SK-N-SH (cell line): ENCODE measurements at regions not wholly inside any gene's neighbourhood (a gene's known extent, or its start where the extent isn't known, plus 50 kb on each side); places are given as distances from the start of the nearest gene placed in this dataset.

Source experiments
- CTCF ChIA-PET: fragments of 300-600, 350-600 bp; formaldehyde crosslinking; extraction: SDS; loops from one replicate; lab custom pipeline; 2021; lab: Yijun Ruan, JAX
- POLR2A ChIA-PET: fragments of 350-600 bp; sonication (Branson Sonifier 250); formaldehyde crosslinking; extraction: SDS; loops from one replicate; lab custom pipeline; 2020; ENCODE audit warnings: antibody characterized with exemption, inconsistent platforms; lab: Yijun Ruan, JAX
- DNase-seq: peaks from one replicate; pipeline ENCODE4 v3.0.0; 2012
- H2AFZ ChIP-seq: fragments of 200-600 bp; sonication (generic); 2 replicates; pipeline ENCODE4 v1.8.1; 2016; ENCODE audit warnings: antibody characterized with exemption, mild to moderate bottlenecking, low read depth
- H3F3A ChIP-seq: fragments of 200-600 bp; sonication (generic); replicated peaks from 2 replicates; pipeline ENCODE3; 2016; ENCODE audit warnings: antibody characterized with exemption, mild to moderate bottlenecking; ENCODE audit not compliant: insufficient read depth
- H3K27ac ChIP-seq, 2 experiments: fragments of 200-500 bp in 1 of 2; fragments of 200-600 bp in 1 of 2; sonication (Bioruptor generic) in 1 of 2; sonication (generic), shearing (Covaris generic) in 1 of 2; 2 replicates each; pipeline versions ENCODE4 v1.5.1 to v1.6.1; 2014 to 2016; ENCODE audit warnings: low read depth in 2 of 2, inconsistent platforms in 1 of 2, low read length in 1 of 2, mild to moderate bottlenecking in 1 of 2, mixed read lengths in 1 of 2
- H3K27me3 ChIP-seq: fragments of 200-600 bp; sonication (generic), shearing (Covaris generic); 2 replicates; pipeline ENCODE4 v1.6.1; 2016; ENCODE audit warnings: mixed run types; ENCODE audit not compliant: insufficient read depth
- H3K36me3 ChIP-seq, 2 experiments: fragments of 200-500 bp in 1 of 2; fragments of 200-600 bp in 1 of 2; sonication (Bioruptor generic) in 1 of 2; sonication (generic) in 1 of 2; replicated peaks in 1 of 2; 2 replicates each; pipeline versions ENCODE3 to v1.5.1; 2014 to 2016; ENCODE audit warnings: low read length in 1 of 2, mild to moderate bottlenecking in 1 of 2; ENCODE audit not compliant: insufficient read depth in 2 of 2, control insufficient read depth in 1 of 2
- H3K4me1 ChIP-seq, 2 experiments: fragments of 200-500 bp in 1 of 2; fragments of 200-600 bp in 1 of 2; sonication (Bioruptor generic) in 1 of 2; sonication (generic), shearing (Covaris generic) in 1 of 2; 2 replicates each; pipeline versions ENCODE4 v1.5.1 to v1.6.1; 2014 to 2016; ENCODE audit warnings: low read depth in 1 of 2, low read length in 1 of 2, mixed run types in 1 of 2; ENCODE audit not compliant: insufficient read depth in 2 of 2, control insufficient read depth in 1 of 2
- H3K4me2 ChIP-seq: fragments of 200-600 bp; sonication (generic), shearing (Covaris generic); 2 replicates; pipeline ENCODE4 v1.6.1; 2017; ENCODE audit warnings: mixed run types
- H3K4me3 ChIP-seq, 2 experiments: fragments of 200-500 bp in 1 of 2; fragments of 200-600 bp in 1 of 2; sonication (Bioruptor generic) in 1 of 2; sonication (generic), shearing (Covaris generic) in 1 of 2; 2 replicates each; pipeline versions ENCODE4 v1.5.1 to v1.8.1; 2014 to 2016; ENCODE audit warnings: low read depth in 2 of 2, inconsistent platforms in 1 of 2, low read length in 1 of 2, mild to moderate bottlenecking in 1 of 2, mixed read lengths in 1 of 2, moderate library complexity in 1 of 2
- H3K79me2 ChIP-seq: fragments of 200-600 bp; sonication (generic); 2 replicates; pipeline ENCODE4 v1.8.1; 2017; ENCODE audit warnings: mild to moderate bottlenecking; ENCODE audit not compliant: insufficient read depth
- H3K9ac ChIP-seq: fragments of 200-600 bp; sonication (generic); 2 replicates; pipeline ENCODE4 v1.6.1; 2017; ENCODE audit warnings: mixed run types
- H3K9me2 ChIP-seq: fragments of 200-600 bp; sonication (generic); 2 replicates; pipeline ENCODE4 v1.6.1; 2017; ENCODE audit warnings: mixed run types
- H3K9me3 ChIP-seq: fragments of 200-600 bp; sonication (generic); 2 replicates; pipeline ENCODE4 v1.6.1; 2017; ENCODE audit warnings: mixed run types, mild to moderate bottlenecking, moderate library complexity
- H4K20me1 ChIP-seq: fragments of 200-600 bp; sonication (generic); 2 replicates; pipeline ENCODE4 v1.6.1; 2017; ENCODE audit warnings: mild to moderate bottlenecking, mixed run types; ENCODE audit not compliant: insufficient read depth
- EZH2phosphoT487 ChIP-seq: fragments of 200-600 bp; sonication (generic); IDR thresholded peaks from 2 replicates; pipeline ENCODE4 v1.6.1; 2017; ENCODE audit warnings: low read depth, mixed run types, mild to moderate bottlenecking, antibody characterized with exemption, moderate library complexity, borderline replicate concordance
- FOSL2 ChIP-seq: IDR thresholded peaks from 2 replicates; pipeline ENCODE4 v1.4.0; 2012; ENCODE audit warnings: low read depth, mild to moderate bottlenecking, moderate library complexity, borderline replicate concordance
- GATA2 ChIP-seq: sonication (generic); formaldehyde crosslinking; IDR thresholded peaks from 2 replicates; pipeline ENCODE4 v1.5.0; 2020; ENCODE audit warnings: mild to moderate bottlenecking, missing genetic modification reagents
- JUND ChIP-seq: IDR thresholded peaks from 2 replicates; pipeline ENCODE4 v1.4.0; 2012
- MEF2A ChIP-seq: IDR thresholded peaks from 2 replicates; pipeline ENCODE4 v1.4.0; 2012; ENCODE audit warnings: low read depth, borderline replicate concordance
- MXI1 ChIP-seq: IDR thresholded peaks from 2 replicates; pipeline ENCODE4 v1.6.1; 2012; ENCODE audit warnings: mild to moderate bottlenecking, low read depth, low read length, improper control_type of control experiment
- NRF1 ChIP-seq: IDR thresholded peaks from 2 replicates; pipeline ENCODE4 v1.6.1; 2012; ENCODE audit warnings: low read depth, mild to moderate bottlenecking, low read length
- RCOR1 ChIP-seq: fragments of 150-350 bp; IDR thresholded peaks from 2 replicates; pipeline ENCODE4 v1.6.1; 2017; ENCODE audit warnings: antibody characterized with exemption, low read length
- RFX5 ChIP-seq: IDR thresholded peaks from 2 replicates; pipeline ENCODE4 v1.6.1; 2012; ENCODE audit warnings: mild to moderate bottlenecking, improper control_type of control experiment, low read length
- WGBS: methylation state at CpG from one replicate; pipeline ENCODE4 v1.1.6; 2017; ENCODE audit warnings: low lambda C conversion rate; 5-methylcytosine and 5-hydroxymethylcytosine counted together
- TF ChIP-seq, protein P1 (sequence below): fragments of 150-350 bp; IDR thresholded peaks from 2 replicates; pipeline ENCODE4 v1.6.1; 2017; ENCODE audit warnings: antibody characterized with exemption, low read length, low read depth, borderline replicate concordance
- TF ChIP-seq, protein P2 (sequence below): IDR thresholded peaks from 2 replicates; pipeline ENCODE4 v1.6.1; 2012; ENCODE audit warnings: mild to moderate bottlenecking, low read depth, low read length, moderate library complexity
- TF ChIP-seq, protein P3 (sequence below): fragments of 150-350 bp; IDR thresholded peaks from 2 replicates; pipeline ENCODE4 v1.6.1; 2016; ENCODE audit warnings: mild to moderate bottlenecking, low read depth, low read length

DNA sequence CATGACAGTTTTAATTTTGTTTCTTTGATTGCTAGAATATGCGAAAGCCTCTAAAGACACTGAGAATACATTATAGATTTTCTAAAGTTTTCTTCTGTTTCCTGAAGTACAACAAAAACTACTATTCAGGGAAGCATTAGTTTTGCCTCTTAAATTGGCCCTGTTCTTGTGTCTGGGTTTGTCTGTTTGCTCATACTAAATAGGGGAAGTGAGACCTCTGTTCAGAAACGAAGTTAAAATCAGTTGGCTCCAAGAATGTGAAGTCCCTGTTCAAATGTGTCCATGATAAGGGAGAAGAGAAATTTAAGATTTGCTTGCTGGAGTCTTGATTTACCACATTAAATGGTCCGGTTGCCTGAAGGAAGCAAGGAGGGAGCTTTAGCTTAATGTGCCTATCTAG is 327.3 kb upstream of the GBE1 start:
- H3F3A ChIP-seq: peaks cover 5% of the 10 kb centered on the region
- H3K9ac ChIP-seq: no peak overlapping the region
- no peak overlapping the region for H3K4me3 ChIP-seq
- H3K9me3 ChIP-seq: no peaks in the 10 kb centered on the region
- CTCF ChIA-PET: no interaction called here
- no peak for TF ChIP-seq RCOR1
- TF ChIP-seq, protein P1, sequence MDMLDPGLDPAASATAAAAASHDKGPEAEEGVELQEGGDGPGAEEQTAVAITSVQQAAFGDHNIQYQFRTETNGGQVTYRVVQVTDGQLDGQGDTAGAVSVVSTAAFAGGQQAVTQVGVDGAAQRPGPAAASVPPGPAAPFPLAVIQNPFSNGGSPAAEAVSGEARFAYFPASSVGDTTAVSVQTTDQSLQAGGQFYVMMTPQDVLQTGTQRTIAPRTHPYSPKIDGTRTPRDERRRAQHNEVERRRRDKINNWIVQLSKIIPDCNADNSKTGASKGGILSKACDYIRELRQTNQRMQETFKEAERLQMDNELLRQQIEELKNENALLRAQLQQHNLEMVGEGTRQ: no peak
- TF ChIP-seq, protein P2, sequence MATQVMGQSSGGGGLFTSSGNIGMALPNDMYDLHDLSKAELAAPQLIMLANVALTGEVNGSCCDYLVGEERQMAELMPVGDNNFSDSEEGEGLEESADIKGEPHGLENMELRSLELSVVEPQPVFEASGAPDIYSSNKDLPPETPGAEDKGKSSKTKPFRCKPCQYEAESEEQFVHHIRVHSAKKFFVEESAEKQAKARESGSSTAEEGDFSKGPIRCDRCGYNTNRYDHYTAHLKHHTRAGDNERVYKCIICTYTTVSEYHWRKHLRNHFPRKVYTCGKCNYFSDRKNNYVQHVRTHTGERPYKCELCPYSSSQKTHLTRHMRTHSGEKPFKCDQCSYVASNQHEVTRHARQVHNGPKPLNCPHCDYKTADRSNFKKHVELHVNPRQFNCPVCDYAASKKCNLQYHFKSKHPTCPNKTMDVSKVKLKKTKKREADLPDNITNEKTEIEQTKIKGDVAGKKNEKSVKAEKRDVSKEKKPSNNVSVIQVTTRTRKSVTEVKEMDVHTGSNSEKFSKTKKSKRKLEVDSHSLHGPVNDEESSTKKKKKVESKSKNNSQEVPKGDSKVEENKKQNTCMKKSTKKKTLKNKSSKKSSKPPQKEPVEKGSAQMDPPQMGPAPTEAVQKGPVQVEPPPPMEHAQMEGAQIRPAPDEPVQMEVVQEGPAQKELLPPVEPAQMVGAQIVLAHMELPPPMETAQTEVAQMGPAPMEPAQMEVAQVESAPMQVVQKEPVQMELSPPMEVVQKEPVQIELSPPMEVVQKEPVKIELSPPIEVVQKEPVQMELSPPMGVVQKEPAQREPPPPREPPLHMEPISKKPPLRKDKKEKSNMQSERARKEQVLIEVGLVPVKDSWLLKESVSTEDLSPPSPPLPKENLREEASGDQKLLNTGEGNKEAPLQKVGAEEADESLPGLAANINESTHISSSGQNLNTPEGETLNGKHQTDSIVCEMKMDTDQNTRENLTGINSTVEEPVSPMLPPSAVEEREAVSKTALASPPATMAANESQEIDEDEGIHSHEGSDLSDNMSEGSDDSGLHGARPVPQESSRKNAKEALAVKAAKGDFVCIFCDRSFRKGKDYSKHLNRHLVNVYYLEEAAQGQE: no peak
- no peak for TF ChIP-seq EZH2phosphoT487
- TF ChIP-seq NRF1: no peak
- TF ChIP-seq MEF2A: no peak
- TF ChIP-seq GATA2 (CRISPR knock-in tag): no peak
- TF ChIP-seq, protein P3, sequence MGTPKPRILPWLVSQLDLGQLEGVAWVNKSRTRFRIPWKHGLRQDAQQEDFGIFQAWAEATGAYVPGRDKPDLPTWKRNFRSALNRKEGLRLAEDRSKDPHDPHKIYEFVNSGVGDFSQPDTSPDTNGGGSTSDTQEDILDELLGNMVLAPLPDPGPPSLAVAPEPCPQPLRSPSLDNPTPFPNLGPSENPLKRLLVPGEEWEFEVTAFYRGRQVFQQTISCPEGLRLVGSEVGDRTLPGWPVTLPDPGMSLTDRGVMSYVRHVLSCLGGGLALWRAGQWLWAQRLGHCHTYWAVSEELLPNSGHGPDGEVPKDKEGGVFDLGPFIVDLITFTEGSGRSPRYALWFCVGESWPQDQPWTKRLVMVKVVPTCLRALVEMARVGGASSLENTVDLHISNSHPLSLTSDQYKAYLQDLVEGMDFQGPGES: no peak
- TF ChIP-seq, all 33 proteins: peak for 0
- no peak for DNase-seq
- H3K4me1 ChIP-seq: peaks cover 0 to 5% of the 10 kb centered on the region in 2 experiments; a peak in 1 of 4 replicates
- no peaks in the 10 kb centered on the region for H3K9me2 ChIP-seq
- H3K79me2 ChIP-seq: no peaks in the 10 kb centered on the region
- H4K20me1 ChIP-seq: no peaks in the 10 kb centered on the region
- POLR2A ChIA-PET: no interaction called here
- H3K27ac ChIP-seq: peak overlapping the region in 1 of 2 experiments; percentile 65; a peak in 2 of 4 replicates
- H3K4me2 ChIP-seq: no peak overlapping the region
- H3K27me3 ChIP-seq: no peaks in the 10 kb centered on the region
- WGBS: 61% methylated on average over 3 of the region's 3 CpGs
- peak overlapping the region; percentile 47; the same call in 1 of the 2 replicates for H2AFZ ChIP-seq
- no peaks in the 10 kb centered on the region for H3K36me3 ChIP-seq

DNA sequence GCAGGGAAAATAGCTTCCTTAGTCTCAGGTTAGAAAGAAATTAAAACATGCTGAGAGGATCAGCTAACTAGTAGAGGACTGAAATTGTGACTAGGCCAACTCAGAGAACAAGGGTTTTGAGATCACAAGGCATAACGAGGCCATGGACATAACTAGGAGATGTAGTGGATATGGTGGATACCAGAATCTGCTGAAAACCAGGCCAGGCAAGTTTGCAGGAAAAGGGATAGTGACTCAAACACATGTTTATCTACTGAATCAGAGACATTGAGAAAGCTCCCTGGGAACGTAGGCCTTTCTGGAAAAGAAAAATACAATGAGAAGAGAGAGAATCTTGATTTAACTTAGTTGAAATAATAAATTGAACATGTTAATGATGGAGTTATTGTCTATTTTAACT is 326.5 kb upstream of the GBE1 start:
- Histone ChIP-seq H3K79me2 (no peaks in the 10 kb centered on the region), H3K9ac (no peak overlapping the region), H3K4me3 (no peak overlapping the region), H4K20me1 (no peaks in the 10 kb centered on the region), H2AFZ (peak overlapping the region; percentile 80; the same call in 1 of the 2 replicates), H3K9me3 (no peaks in the 10 kb centered on the region), H3F3A (peaks cover 5% of the 10 kb centered on the region), H3K36me3 (no peaks in the 10 kb centered on the region), H3K9me2 (no peaks in the 10 kb centered on the region), H3K27ac (peak overlapping the region in 1 of 2 experiments; percentile 65; a peak in 2 of 4 replicates), H3K4me2 (no peak overlapping the region), H3K27me3 (no peaks in the 10 kb centered on the region), H3K4me1 (peaks cover 0 to 5% of the 10 kb centered on the region in 2 experiments; a peak in 1 of 4 replicates)
- ChIA-PET POLR2A (no interaction called here), CTCF (no interaction called here)
- TF ChIP-seq EZH2phosphoT487: no peak
- no peak for TF ChIP-seq RFX5
- no peak for TF ChIP-seq JUND
- TF ChIP-seq, protein P1: no peak
- TF ChIP-seq MXI1: no peak
- TF ChIP-seq FOSL2: peak; percentile 55; the same call in 1 of the 2 replicates
- no peak for DNase-seq
- 18% methylated on average over 2 of the region's 2 CpGs for WGBS
